B cell (primary cell): ENCODE measurements at regions not wholly inside any gene's neighbourhood (a gene's known extent, or its start where the extent isn't known, plus 50 kb on each side); places are given as distances from the start of the nearest gene placed in this dataset.

Experiments used
- CTCF ChIP-seq: fragments of 200-600 bp; IDR thresholded peaks from one replicate; pipeline ENCODE4 v1.8.0; 2022; ENCODE audit warnings: antibody characterized with exemption, mild to moderate bottlenecking
- EZH2 ChIP-seq: IDR thresholded peaks from 2 replicates; pipeline ENCODE4 v1.6.1; 2012; ENCODE audit warnings: borderline replicate concordance, low read depth, mild to moderate bottlenecking, moderate library complexity, low read length; ENCODE audit not compliant: insufficient read depth, poor library complexity, severe bottlenecking

- TF ChIP-seq CTCF (no peak), EZH2 (no peak)
Observed at GRCh38 chr1:208511242-208511860, 267.2 kb upstream of the PLXNA2 start.
